ENCODE measurements at regions not wholly inside any gene's neighbourhood (a gene's known extent, or its start where the extent isn't known, plus 50 kb on each side); places are given as distances from the start of the nearest gene placed in this dataset.
A peak's percentile ranks its signal among the peaks of the same experiment; 100 is the strongest.

GRCh38 chr3:117998071-117998470, 1036.6 kb downstream of the IGSF11 start:
- DNase-seq = no peak

DNA sequence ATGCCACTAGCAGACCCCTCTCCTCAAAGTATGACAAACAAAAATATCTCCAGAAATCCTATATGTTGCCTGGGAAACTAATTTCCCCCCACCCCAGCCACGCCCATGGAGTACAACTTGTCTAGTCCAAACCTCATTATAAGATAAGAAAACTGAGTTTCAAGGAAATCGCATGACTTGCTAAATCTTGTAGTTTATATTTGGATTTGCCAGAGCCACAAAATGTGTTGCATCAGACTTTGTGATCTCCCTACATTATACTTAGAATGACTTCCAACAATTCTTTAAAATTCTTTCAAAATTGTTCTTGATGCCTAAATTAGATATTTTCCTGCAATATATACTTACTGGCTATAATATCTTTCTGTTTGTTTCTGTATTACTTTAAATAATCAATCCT, 1034.4 kb downstream of the IGSF11 start:
- no peak for DNase-seq

DNA sequence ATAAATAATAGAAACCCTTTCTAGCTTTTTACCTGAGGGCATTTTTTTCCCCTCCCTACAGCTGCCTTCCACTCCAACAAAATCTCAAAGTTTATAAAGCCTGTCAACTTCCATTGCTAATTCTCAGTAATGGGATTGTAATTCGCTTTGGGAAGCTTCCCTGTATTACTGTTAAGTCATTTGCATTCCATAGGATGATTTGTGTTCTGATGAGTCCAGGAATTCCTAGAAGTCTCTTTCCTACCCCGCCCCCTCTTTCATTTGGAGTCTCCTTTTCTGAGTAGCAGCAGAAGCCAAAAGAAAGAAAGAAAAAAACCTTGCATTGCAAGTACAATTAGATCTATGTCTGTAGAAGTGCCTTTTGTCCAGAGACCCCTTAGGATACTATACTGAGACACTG, 1033.3 kb downstream of the IGSF11 start:
- DNase-seq = no peak

DNA sequence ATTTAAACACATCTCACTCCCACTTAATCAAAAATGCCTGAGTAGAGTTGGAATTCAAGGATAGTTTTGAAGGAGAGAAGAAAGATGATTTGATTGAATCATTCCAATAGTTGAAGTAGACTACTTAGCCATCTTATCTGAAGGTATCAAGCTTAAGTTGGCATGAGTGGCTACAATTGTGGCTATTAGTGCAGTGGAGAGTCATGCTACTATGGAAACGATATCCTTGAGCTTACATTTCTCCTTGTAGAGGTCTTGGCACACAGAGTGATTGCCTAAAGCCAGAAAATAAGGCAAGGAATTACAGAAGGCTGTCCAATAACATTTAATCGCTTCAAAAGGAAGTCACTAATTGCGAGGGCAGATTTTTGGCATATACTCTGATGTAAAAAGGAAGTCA, 1022.7 kb downstream of the IGSF11 start:
- no peak for DNase-seq

DNA sequence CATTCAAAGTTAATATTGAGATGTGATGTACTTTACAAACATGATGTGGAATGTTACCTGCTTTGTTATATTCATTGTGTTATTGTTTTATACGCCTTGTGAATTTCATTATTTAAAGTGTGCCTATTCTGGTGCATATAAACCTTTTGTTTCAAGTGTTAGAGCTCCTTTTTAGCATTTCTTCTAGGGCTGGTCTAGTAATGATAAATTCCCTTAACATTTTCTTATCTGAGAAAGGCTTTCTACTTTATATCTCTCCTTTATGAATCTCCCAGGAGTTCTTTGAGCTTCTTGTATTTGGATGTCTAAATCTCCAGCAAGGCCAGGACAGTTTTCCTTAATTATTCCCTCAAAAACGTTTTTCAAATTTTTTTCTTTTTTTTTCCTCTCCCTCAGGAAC, 1005.6 kb downstream of the IGSF11 start:
- DNase-seq = no peak

DNA sequence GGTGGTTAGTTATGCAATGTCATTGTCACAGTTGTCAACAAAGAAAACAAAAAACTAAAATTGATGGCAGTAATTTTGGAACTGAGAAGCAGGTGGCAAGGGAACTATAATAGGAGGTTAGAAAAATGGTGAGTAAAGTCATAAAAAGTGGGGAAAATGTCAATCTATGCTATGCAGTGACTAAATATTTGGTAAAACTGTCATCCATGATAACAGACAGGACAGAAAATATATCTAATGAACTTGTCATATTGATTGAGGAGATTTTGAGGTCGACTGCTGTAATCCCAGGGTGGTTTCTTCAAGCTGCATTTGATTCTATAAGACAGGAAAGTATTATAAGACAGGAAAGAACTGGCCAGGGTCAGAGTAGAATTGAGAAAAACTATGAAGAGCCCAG, 998.4 kb downstream of the IGSF11 start:
- DNase-seq = no peak

DNA sequence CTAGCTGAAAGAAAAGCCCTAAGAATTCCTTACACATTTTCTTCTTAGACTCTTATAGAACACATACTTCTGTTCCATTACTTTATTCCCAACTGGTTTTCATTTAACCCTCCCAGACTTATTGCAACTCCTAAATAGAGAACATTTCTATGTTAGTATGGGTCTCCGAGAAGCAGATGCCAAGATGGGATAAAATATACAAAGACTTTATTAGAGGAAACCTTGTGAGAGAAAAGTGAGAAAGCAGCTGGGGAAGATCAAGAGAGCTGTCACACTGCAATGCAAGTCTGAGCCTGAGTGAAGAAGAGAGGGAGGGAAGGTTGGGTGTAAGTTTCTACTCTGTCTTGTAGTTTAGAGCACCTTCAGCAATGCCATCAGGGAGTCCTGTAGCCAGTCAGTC, 979.3 kb downstream of the IGSF11 start:
- no peak for DNase-seq

DNA sequence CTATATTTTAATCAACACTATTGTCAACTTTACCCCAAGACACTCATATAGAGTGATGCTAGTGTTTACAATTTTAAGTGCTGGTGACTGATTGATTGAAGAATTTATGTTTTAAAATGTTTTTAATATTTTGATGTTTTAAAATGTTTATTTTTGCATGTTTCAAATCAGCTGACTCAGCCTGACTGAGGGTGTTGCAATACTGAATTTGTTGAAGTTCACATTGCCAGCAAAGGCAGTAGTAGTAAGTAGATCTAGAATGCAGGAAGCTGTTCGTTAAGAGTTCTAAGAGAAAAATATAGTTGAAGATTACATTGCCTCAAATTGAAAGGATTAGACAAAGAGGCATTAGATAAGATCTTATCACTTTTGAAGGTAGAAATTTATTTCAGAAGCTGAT, 977.6 kb downstream of the IGSF11 start:
- DNase-seq = no peak

DNA sequence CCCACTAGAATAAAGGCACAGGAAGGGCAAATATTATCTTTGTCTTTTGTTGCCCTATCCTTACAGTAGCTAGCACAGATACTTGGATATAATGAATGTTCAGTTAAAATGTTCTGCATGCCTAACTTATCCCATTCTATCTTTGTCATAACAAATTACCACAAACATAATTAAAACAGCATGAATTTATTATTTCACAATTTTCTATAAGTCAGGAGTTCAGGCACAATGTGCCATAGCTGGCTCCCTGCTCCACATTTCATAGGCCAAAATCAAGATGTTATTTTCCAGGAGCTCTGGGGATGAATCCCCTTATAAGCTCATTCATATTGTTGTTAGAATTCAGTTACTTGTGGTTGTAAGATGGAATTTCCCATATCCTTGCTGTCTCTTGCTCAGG, 975.5 kb downstream of the IGSF11 start:
- DNase-seq = no peak

- no peak for DNase-seq
These were observed 967.2 kb downstream of the IGSF11 start for GRCh38 chr3:118067439-118067838.

DNA sequence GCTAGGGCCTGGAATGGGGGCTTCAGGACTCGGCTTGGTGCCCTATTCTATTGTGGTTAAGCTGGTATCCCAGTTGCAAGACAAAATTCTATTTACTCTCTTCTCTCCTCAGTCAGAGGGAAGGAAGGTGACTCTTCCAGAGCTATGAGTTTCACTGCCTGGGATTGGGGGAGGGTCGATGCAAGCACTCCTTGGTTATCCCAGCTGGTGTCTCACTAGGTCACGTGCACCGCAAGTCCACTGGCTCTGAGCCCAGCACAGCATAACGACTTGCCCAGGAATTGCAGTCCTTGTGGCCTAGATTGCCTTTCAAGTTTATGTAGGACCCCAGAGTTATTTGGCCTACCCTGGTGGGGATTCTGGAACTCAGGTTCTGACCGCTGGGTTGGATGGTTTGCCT, 958.8 kb downstream of the IGSF11 start:
- peak in 1 of 56 donors; percentile 0 for DNase-seq

GRCh38 chr3:118077332-118077731, 957.3 kb downstream of the IGSF11 start:
- DNase-seq = no peak

- DNase-seq = no peak
These were observed 953.8 kb downstream of the IGSF11 start for GRCh38 chr3:118080889-118081288.

GRCh38 chr3:118088696-118089095, 946.0 kb downstream of the IGSF11 start:
- no peak for DNase-seq

GRCh38 chr3:118089563-118089962, 945.1 kb downstream of the IGSF11 start:
- no peak for DNase-seq

GRCh38 chr3:118097226-118097625, 937.4 kb downstream of the IGSF11 start:
- no peak for DNase-seq

GRCh38 chr3:118097660-118098059, 937.0 kb downstream of the IGSF11 start:
- DNase-seq = no peak

- DNase-seq = peak in 1 of 56 donors; percentile 0
These were observed 935.8 kb downstream of the IGSF11 start for GRCh38 chr3:118098827-118099226.

DNA sequence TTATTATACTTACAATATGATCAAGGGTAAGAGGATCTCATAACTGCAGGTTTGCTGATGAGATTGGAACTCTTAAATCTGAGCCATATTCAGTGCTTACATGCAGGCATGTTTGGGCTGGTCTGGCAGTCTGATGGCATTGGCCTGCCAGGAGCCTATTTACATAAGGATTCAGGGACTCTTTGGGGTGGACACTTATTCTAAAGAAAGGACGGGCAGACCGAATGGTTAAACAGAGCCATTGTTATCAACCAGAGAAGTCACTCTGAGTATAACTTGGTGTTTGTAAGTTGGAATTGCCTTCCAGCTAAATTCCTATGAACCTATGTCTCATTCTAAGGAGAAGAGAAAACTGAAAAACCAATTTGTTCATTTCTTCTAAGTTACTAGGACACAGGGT, 932.8 kb downstream of the IGSF11 start:
- DNase-seq = no peak

DNA sequence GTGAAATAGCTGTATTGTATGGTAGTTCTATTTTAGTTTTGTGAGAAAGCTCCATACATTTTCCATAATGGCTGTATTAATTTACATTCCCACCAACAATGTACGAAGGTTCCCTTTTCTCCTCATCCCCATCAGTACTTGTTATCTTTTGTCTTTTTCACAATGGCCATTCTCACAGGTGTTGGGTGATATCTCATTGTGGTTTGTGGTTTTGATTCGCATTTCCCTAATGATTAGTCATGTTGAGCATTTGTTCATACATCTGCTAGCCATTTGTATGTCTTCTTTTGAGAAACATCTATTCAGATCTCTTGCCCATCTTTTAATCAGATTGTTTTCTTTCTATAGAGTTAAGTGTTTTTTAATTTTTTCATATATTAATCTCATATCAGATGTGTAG, 931.9 kb downstream of the IGSF11 start:
- no peak for DNase-seq

DNA sequence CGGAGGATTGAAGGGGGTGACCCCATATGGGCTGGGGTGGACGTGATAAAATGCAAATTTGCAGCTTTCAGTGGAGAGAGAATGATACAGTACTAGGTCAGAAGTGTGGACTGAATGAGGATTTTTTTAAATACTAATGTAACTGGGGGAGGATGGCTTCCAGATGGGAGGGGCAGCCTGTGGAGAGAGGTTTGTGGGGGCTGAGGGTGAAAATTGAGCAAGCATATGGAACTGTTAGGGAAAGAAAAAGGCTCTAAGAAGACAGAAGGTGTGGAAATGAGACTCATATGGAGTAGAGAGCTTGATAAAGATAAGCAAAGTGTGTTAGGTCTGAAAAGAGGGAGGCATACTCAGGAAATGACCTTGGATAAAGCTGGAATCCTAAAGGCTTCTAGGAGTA, 926.4 kb downstream of the IGSF11 start:
- DNase-seq = peak in 7 of 56 donors; percentile 0 to 14 (median 1)

DNA sequence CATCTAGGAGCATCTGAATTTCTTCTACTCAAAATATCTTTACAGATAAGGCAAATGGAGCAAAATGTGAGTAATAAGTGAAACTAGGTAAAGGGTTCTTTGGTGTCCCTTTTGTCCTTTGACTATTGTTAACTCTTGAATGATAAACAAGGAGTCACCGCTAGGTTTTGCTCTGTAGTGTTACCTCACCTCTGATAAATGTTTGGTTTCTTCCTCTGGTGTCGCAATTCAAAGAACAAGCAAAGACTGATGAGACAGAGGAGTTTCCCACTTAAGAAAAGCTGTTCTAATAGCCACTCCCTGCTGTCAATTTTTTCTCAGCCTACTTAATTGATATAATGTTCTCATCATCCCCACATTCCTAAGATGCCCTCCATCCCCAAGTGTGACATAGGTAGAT, 925.9 kb downstream of the IGSF11 start:
- DNase-seq = no peak

- DNase-seq = no peak
These were observed 924.4 kb downstream of the IGSF11 start for GRCh38 chr3:118110211-118110610.

- no peak for DNase-seq
These were observed 917.7 kb downstream of the IGSF11 start for GRCh38 chr3:118116991-118117390.

- DNase-seq = no peak
These were observed 907.9 kb downstream of the IGSF11 start for GRCh38 chr3:118126751-118127150.
